ENCODE measurements at regions not wholly inside any gene's neighbourhood (a gene's known extent, or its start where the extent isn't known, plus 50 kb on each side); places are given as distances from the start of the nearest gene placed in this dataset.

GRCh38 chr11:112778091-112778876 lies 182.9 kb upstream of the NCAM1 start:
- POLR2A ChIA-PET: no interaction called here
- BruUV-seq (replicated peaks): no TSS peak

DNA sequence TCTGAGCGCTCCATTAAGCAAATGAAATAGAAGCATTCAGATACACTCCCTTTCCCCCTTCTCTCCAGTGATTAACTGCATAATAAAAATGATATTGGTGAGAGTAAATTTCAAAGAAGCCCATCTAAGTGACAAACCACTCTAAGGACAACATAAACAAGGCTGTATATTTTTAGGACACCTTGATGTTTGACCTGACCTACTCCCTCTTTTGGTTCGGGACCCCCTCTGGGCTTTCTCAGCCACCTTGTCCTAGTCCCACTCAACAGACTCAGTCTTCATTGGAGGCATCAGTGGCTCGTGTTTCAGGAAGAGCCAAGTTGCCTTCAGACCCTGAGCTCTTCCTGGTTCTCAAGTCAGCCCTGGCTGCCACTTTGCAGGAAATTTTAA lies 182.3 kb upstream of the NCAM1 start:
- POLR2A ChIA-PET: no interaction called here
- Histone ChIP-seq H3K36me3 (ENCODE audit: control insufficient read depth, insufficient read depth, low read length) (no peaks in the 10 kb centered on the region), H3K27me3 (ENCODE audit: control insufficient read depth, insufficient read depth, low read length) (peaks cover 12% of the 10 kb centered on the region), H3K27ac (ENCODE audit: low read length) (no peak overlapping the region), H3K4me1 (ENCODE audit: control insufficient read depth, insufficient read depth, low read length) (no peaks in the 10 kb centered on the region), H3K4me3 (ENCODE audit: low read depth in 2 of 2, low read length in 2 of 2) (no peak overlapping the region), H3K9me3 (ENCODE audit: control insufficient read depth, insufficient read depth, low read depth, low read length) (no peaks in the 10 kb centered on the region)
- in situ Hi-C loops (cut with HindIII; ENCODE audit: low pct_unique_long_range_greater_than_20kb, low sequenced_read_pairs) (no loop called here), intact Hi-C loops (cut with micrococcal nuclease; ENCODE audit: unreplicated experiment) (no loop called here)
- no peak for ATAC-seq
- CTCF ChIA-PET: no interaction called here
- DNase-seq (ENCODE audit: low read depth, low spot score): no peak
- BruUV-seq (replicated peaks): no TSS peak
- TF ChIP-seq REST (IDR thresholded peaks at IDR 0.05; ENCODE audit: insufficient read depth in 1 of 2, low read depth in 2 of 2, low read length in 1 of 2) (no peak), TCF7L2 (IDR thresholded peaks at IDR 0.05; ENCODE audit: low read depth, low read length) (no peak), CTCF (IDR thresholded peaks at IDR 0.05) (no peak), SIN3A (IDR thresholded peaks at IDR 0.05; ENCODE audit: borderline replicate concordance, insufficient read depth, low read depth, low read length) (no peak), POLR2AphosphoS5 (IDR thresholded peaks at IDR 0.05; ENCODE audit: low read depth, low read length) (no peak)

More at GRCh38 chr11:112778091-112778876, 182.9 kb upstream of the NCAM1 start:
- CTCF ChIA-PET: no interaction called here
- Histone ChIP-seq H3K27me3 (ENCODE audit: control insufficient read depth, insufficient read depth, low read length) (peaks cover 11% of the 10 kb centered on the region), H3K36me3 (ENCODE audit: control insufficient read depth, insufficient read depth, low read length) (no peaks in the 10 kb centered on the region), H3K4me1 (ENCODE audit: control insufficient read depth, insufficient read depth, low read length) (no peaks in the 10 kb centered on the region), H3K27ac (ENCODE audit: low read length) (no peak overlapping the region), H3K4me3 (ENCODE audit: low read depth in 2 of 2, low read length in 2 of 2) (no peak overlapping the region), H3K9me3 (ENCODE audit: control insufficient read depth, insufficient read depth, low read depth, low read length) (no peaks in the 10 kb centered on the region)
- in situ Hi-C loops (cut with HindIII; ENCODE audit: low pct_unique_long_range_greater_than_20kb, low sequenced_read_pairs) (no loop called here), intact Hi-C loops (cut with micrococcal nuclease; ENCODE audit: unreplicated experiment) (no loop called here)
- DNase-seq (ENCODE audit: low read depth, low spot score) (no peak), ATAC-seq (no peak)
- TF ChIP-seq TCF7L2 (IDR thresholded peaks at IDR 0.05; ENCODE audit: low read depth, low read length): no peak

GRCh38 chr11:112780351-112781087 lies 180.7 kb upstream of the NCAM1 start:
- Histone ChIP-seq H3K4me1 (ENCODE audit: control insufficient read depth, insufficient read depth, low read length) (no peaks in the 10 kb centered on the region), H3K36me3 (ENCODE audit: control insufficient read depth, insufficient read depth, low read length) (no peaks in the 10 kb centered on the region), H3K27me3 (ENCODE audit: control insufficient read depth, insufficient read depth, low read length) (peaks cover 18% of the 10 kb centered on the region), H3K4me3 (ENCODE audit: low read depth in 2 of 2, low read length in 2 of 2) (no peak overlapping the region), H3K9me3 (ENCODE audit: control insufficient read depth, insufficient read depth, low read depth, low read length) (no peaks in the 10 kb centered on the region), H3K27ac (ENCODE audit: low read length) (no peak overlapping the region)
- BruUV-seq (replicated peaks): no TSS peak
- DNase-seq (ENCODE audit: low read depth, low spot score) (no peak), ATAC-seq (peak; percentile 52)
- in situ Hi-C loops (cut with HindIII; ENCODE audit: low pct_unique_long_range_greater_than_20kb, low sequenced_read_pairs) (no loop called here), intact Hi-C loops (cut with micrococcal nuclease; ENCODE audit: unreplicated experiment) (no loop called here)
- TF ChIP-seq REST (IDR thresholded peaks at IDR 0.05; ENCODE audit: insufficient read depth in 1 of 2, low read depth in 2 of 2, low read length in 1 of 2): no peak
- TF ChIP-seq SIN3A (IDR thresholded peaks at IDR 0.05; ENCODE audit: borderline replicate concordance, insufficient read depth, low read depth, low read length): no peak
- TF ChIP-seq CTCF (IDR thresholded peaks at IDR 0.05): no peak
- no peak for TF ChIP-seq POLR2AphosphoS5 (IDR thresholded peaks at IDR 0.05; ENCODE audit: low read depth, low read length)
- POLR2A ChIA-PET: no interaction called here
- CTCF ChIA-PET: no interaction called here
